K562 (cell line): ENCODE measurements at regions not wholly inside any gene's neighbourhood (a gene's known extent, or its start where the extent isn't known, plus 50 kb on each side); places are given as distances from the start of the nearest gene placed in this dataset.

Experiments
- BRCA1 ChIP-seq, 2 experiments: fragments of 450-650 bp in 1 of 2; sonication (generic) in 1 of 2; formaldehyde crosslinking in 1 of 2; IDR thresholded peaks; 2 replicates each; pipeline versions ENCODE4 v1.5.0 to v1.6.1; 2017 to 2020; ENCODE audit warnings: mild to moderate bottlenecking in 1 of 2, missing genetic modification reagents in 1 of 2
- CEBPZ ChIP-seq: fragments of 150-350 bp; IDR thresholded peaks from 2 replicates; pipeline ENCODE4 v1.6.1; 2014; ENCODE audit warnings: low read depth, mild to moderate bottlenecking, low read length, borderline replicate concordance
- CTCF ChIP-seq, 3 experiments: IDR thresholded peaks in 2 of 3; conservative IDR thresholded peaks in 1 of 3; 2 replicates each; pipeline ENCODE4 v1.5.1; 2011 to 2012; ENCODE audit warnings: low read length in 3 of 3, mild to moderate bottlenecking in 3 of 3, control low read depth in 2 of 3, improper control_type of control experiment in 1 of 3, inconsistent platforms in 1 of 3, low read depth in 1 of 3, mixed read lengths in 1 of 3, moderate library complexity in 1 of 3; ENCODE audit not compliant: insufficient read depth in 2 of 3
- FOXK1 ChIP-seq: sonication (generic); formaldehyde crosslinking; IDR thresholded peaks from 2 replicates; pipeline ENCODE4 v1.8.0; 2022; ENCODE audit warnings: missing genetic modification reagents, mild to moderate bottlenecking, borderline replicate concordance
- TRIM24 ChIP-seq, 2 experiments: fragments of 450-650 bp; IDR thresholded peaks; 2 replicates each; pipeline ENCODE4 v1.6.1; 2016

GRCh38 chr5:98368141-98368540, 405.3 kb upstream of the RGMB start:
- TF ChIP-seq TRIM24 (IDR thresholded peaks at IDR 0.05) (no peak), FOXK1 (CRISPR knock-in tag) (no peak), CTCF (IDR thresholded peaks at IDR 0.05 in 2 of 3, conservative IDR thresholded peaks at IDR 0.05 in 1 of 3; ENCODE audit: insufficient read depth in 2 of 3, low read depth in 1 of 3, low read length in 3 of 3) (no peak), CEBPZ (no peak), BRCA1 (IDR thresholded peaks at IDR 0.05) (no peak), BRCA1 (CRISPR knock-in tag; IDR thresholded peaks at IDR 0.05) (no peak)
